H9 (cell line): ENCODE measurements at regions not wholly inside any gene's neighbourhood (a gene's known extent, or its start where the extent isn't known, plus 50 kb on each side); places are given as distances from the start of the nearest gene placed in this dataset.

Experiments used
- DNase-seq: peaks from one replicate; pipeline ENCODE4 v3.0.0-alpha.2; 2017
- H2AFZ ChIP-seq: one replicate; pipeline ENCODE4 v1.6.1; 2013; ENCODE audit warnings: mild to moderate bottlenecking, low read length, control low read depth, moderate library complexity
- H2AK5ac ChIP-seq: 2 replicates; pipeline ENCODE4 v1.6.1; 2013; ENCODE audit warnings: low read length, control low read depth, mixed read lengths; ENCODE audit not compliant: insufficient read length
- H2BK120ac ChIP-seq: one replicate; pipeline ENCODE4 v1.6.1; 2013; ENCODE audit warnings: low read depth, mild to moderate bottlenecking, low read length, control low read depth, inconsistent platforms; ENCODE audit not compliant: poor library complexity, severe bottlenecking
- H2BK12ac ChIP-seq: 2 replicates; pipeline ENCODE4 v1.6.1; 2013; ENCODE audit warnings: low read length, control low read depth, mixed read lengths, low read depth; ENCODE audit not compliant: insufficient read length
- H2BK15ac ChIP-seq: 2 replicates; pipeline ENCODE4 v1.6.1; 2013; ENCODE audit warnings: low read depth, low read length, control low read depth
- H2BK20ac ChIP-seq: one replicate; pipeline ENCODE4 v1.6.1; 2013; ENCODE audit warnings: low read depth, mild to moderate bottlenecking, low read length, control low read depth, inconsistent platforms; ENCODE audit not compliant: poor library complexity, severe bottlenecking
- H2BK5ac ChIP-seq: 2 replicates; pipeline ENCODE4 v1.6.1; 2013; ENCODE audit warnings: low read length, control low read depth, mixed read lengths; ENCODE audit not compliant: insufficient read length
- H3K14ac ChIP-seq: 2 replicates; pipeline ENCODE4 v1.6.1; 2013; ENCODE audit warnings: low read length, control low read depth; ENCODE audit not compliant: insufficient read depth
- H3K18ac ChIP-seq: 2 replicates; pipeline ENCODE4 v1.6.1; 2013; ENCODE audit warnings: low read depth, mild to moderate bottlenecking, mixed read lengths, low read length, control low read depth; ENCODE audit not compliant: insufficient read length
- H3K23ac ChIP-seq: 2 replicates; pipeline ENCODE4 v1.6.1; 2013; ENCODE audit warnings: low read length, control low read depth, mixed read lengths, low read depth; ENCODE audit not compliant: insufficient read length
- H3K23me2 ChIP-seq: 2 replicates; pipeline ENCODE4 v1.6.1; 2013; ENCODE audit warnings: low read depth, mild to moderate bottlenecking, mixed read lengths, low read length, control low read depth; ENCODE audit not compliant: insufficient read length, poor library complexity, severe bottlenecking
- H3K27ac ChIP-seq: 2 replicates; pipeline ENCODE4 v1.5.1; 2013; ENCODE audit warnings: low read length, control low read depth, mixed read lengths, low read depth; ENCODE audit not compliant: insufficient read length
- H3K27me3 ChIP-seq: 2 replicates; pipeline ENCODE4 v1.6.1; 2013; ENCODE audit warnings: low read length, control low read depth, inconsistent platforms; ENCODE audit not compliant: insufficient read depth
- H3K4ac ChIP-seq: 2 replicates; pipeline ENCODE4 v1.6.1; 2013; ENCODE audit warnings: low read depth, mild to moderate bottlenecking, control low read depth, inconsistent platforms, low read length, moderate library complexity
- H3K4me1 ChIP-seq: 2 replicates; pipeline ENCODE4 v1.6.1; 2013; ENCODE audit warnings: low read length, control low read depth, inconsistent platforms; ENCODE audit not compliant: insufficient read depth
- H3K4me2 ChIP-seq: 2 replicates; pipeline ENCODE4 v1.6.1; 2013; ENCODE audit warnings: low read length, control low read depth, mixed read lengths; ENCODE audit not compliant: insufficient read length, insufficient read depth
- H3K56ac ChIP-seq: 2 replicates; pipeline ENCODE4 v1.6.1; 2013; ENCODE audit warnings: low read depth, mild to moderate bottlenecking, mixed read lengths, low read length, control low read depth; ENCODE audit not compliant: insufficient read length
- H3K79me1 ChIP-seq: 2 replicates; pipeline ENCODE4 v1.6.1; 2013; ENCODE audit warnings: low read depth, mild to moderate bottlenecking, moderate library complexity, low read length, control low read depth, inconsistent platforms; ENCODE audit not compliant: insufficient read depth, poor library complexity, severe bottlenecking
- H3K79me2 ChIP-seq: 2 replicates; pipeline ENCODE4 v1.6.1; 2013; ENCODE audit warnings: low read length, control low read depth, inconsistent platforms; ENCODE audit not compliant: insufficient read depth
- H3K9ac ChIP-seq: 2 replicates; pipeline ENCODE4 v1.6.1; 2013; ENCODE audit warnings: low read length, control low read depth, mixed read lengths; ENCODE audit not compliant: insufficient read length; ENCODE audit errors: extremely low read depth
- H3K9me3 ChIP-seq: one replicate; pipeline ENCODE4 v1.6.1; 2013; ENCODE audit warnings: low read depth, low read length, inconsistent platforms; ENCODE audit not compliant: control insufficient read depth
- H3T11ph ChIP-seq: one replicate; pipeline ENCODE4 v1.6.1; 2013; ENCODE audit warnings: mild to moderate bottlenecking, low read length, control low read depth, inconsistent platforms
- H4K20me1 ChIP-seq: one replicate; pipeline ENCODE4 v1.6.1; 2013; ENCODE audit not compliant: control insufficient read depth, insufficient read length, insufficient read depth
- H4K5ac ChIP-seq: 2 replicates; pipeline ENCODE4 v1.6.1; 2013; ENCODE audit warnings: low read depth, mild to moderate bottlenecking, mixed read lengths, low read length, control low read depth; ENCODE audit not compliant: insufficient read length
- H4K8ac ChIP-seq: replicated peaks from 2 replicates; pipeline ENCODE4 v1.6.1; 2013; ENCODE audit warnings: low read length, control low read depth, mixed read lengths, low read depth; ENCODE audit not compliant: insufficient read length
- H4K91ac ChIP-seq: 2 replicates; pipeline ENCODE4 v1.6.1; 2013; ENCODE audit warnings: low read depth, mild to moderate bottlenecking, moderate library complexity, mixed read lengths, low read length, control low read depth; ENCODE audit not compliant: insufficient read length
- H3K27ac Mint-ChIP-seq, 3 experiments: 2 replicates in 2 of 3; 3 replicates in 1 of 3; pipeline ENCODE4 v1.8.0; 2020 to 2021; ENCODE audit warnings: mixed read lengths in 3 of 3, mild to moderate bottlenecking in 1 of 3, moderate library complexity in 1 of 3
- H3K27me3 Mint-ChIP-seq: 2 replicates; pipeline ENCODE4 v1.8.0; 2021; ENCODE audit warnings: low read depth, mild to moderate bottlenecking, moderate library complexity, mixed read lengths
- H3K36me3 Mint-ChIP-seq, 3 experiments: 2 replicates in 2 of 3; 3 replicates in 1 of 3; pipeline ENCODE4 v1.8.0; 2020 to 2021; ENCODE audit warnings: low read depth in 3 of 3, mixed read lengths in 3 of 3; ENCODE audit not compliant: insufficient read depth in 1 of 3
- H3K4me1 Mint-ChIP-seq, 2 experiments: 2 replicates each; pipeline ENCODE4 v1.8.0; 2020; ENCODE audit warnings: mixed read lengths in 2 of 2
- H3K4me3 Mint-ChIP-seq, 2 experiments: 2 replicates in 1 of 2; 3 replicates in 1 of 2; pipeline ENCODE4 v1.8.0; 2020 to 2021; ENCODE audit warnings: mild to moderate bottlenecking in 2 of 2, mixed read lengths in 2 of 2, moderate library complexity in 1 of 2
- H3K9me3 Mint-ChIP-seq, 2 experiments: 2 replicates in 1 of 2; 3 replicates in 1 of 2; pipeline ENCODE4 v1.8.0; 2020; ENCODE audit warnings: mild to moderate bottlenecking in 2 of 2, mixed read lengths in 2 of 2, moderate library complexity in 1 of 2
- CTCF ChIP-seq: fragments of 200-600 bp; sonication (generic); conservative IDR thresholded peaks from 3 replicates; pipeline ENCODE4 v1.8.0; 2021; ENCODE audit warnings: antibody characterized with exemption, mild to moderate bottlenecking
- WGBS: extraction: QIAGEN DNeasy Blood & Tissue Kit; methylation state at CpG from one replicate; pipeline ENCODE4 v1.1.7; 2013; ENCODE audit warnings: missing lambda C conversion rate, low lambda C conversion rate, mixed read lengths; ENCODE audit not compliant: insufficient read length; ENCODE audit errors: extremely low coverage; 5-methylcytosine and 5-hydroxymethylcytosine counted together

GRCh38 chr11:25225078-25225477 lies 728.2 kb downstream of the LUZP2 start:
- Histone ChIP-seq H3K79me1 (no peaks in the 10 kb centered on the region), H2BK20ac (no peak overlapping the region), H3K79me2 (no peaks in the 10 kb centered on the region), H3K4me2 (no peak overlapping the region), H3K9ac (no peak overlapping the region), H3T11ph (no peak overlapping the region), H4K91ac (no peak overlapping the region), H2AK5ac (no peak overlapping the region), H3K27ac (no peak overlapping the region), H3K23me2 (no peaks in the 10 kb centered on the region), H2BK15ac (no peak overlapping the region), H3K18ac (no peak overlapping the region), H3K4me1 (no peaks in the 10 kb centered on the region), H2AFZ (no peak overlapping the region), H4K8ac (no peak overlapping the region), H4K5ac (no peak overlapping the region), H3K4ac (no peak overlapping the region), H3K23ac (no peak overlapping the region), H4K20me1 (no peaks in the 10 kb centered on the region), H2BK12ac (no peak overlapping the region), H2BK120ac (no peak overlapping the region), H2BK5ac (no peak overlapping the region), H3K9me3 (no peaks in the 10 kb centered on the region), H3K56ac (no peak overlapping the region), H3K14ac (no peak overlapping the region), H3K27me3 (no peaks in the 10 kb centered on the region)
- H3K9me3 Mint-ChIP-seq = peaks cover 0 to 3% of the 10 kb centered on the region in 2 experiments; a peak in 2 of 5 replicates
- TF ChIP-seq CTCF = no peak
- H3K4me1 Mint-ChIP-seq = no peaks in the 10 kb centered on the region
- H3K27ac Mint-ChIP-seq = no peak overlapping the region
- 100% methylated on average over 1 of the region's 3 CpGs for WGBS
- H3K36me3 Mint-ChIP-seq = no peaks in the 10 kb centered on the region
- no peaks in the 10 kb centered on the region for H3K27me3 Mint-ChIP-seq
- no peak for DNase-seq
- no peak overlapping the region for H3K4me3 Mint-ChIP-seq
